Endodermal cell (in vitro differentiated cells): ENCODE measurements at regions not wholly inside any gene's neighbourhood (a gene's known extent, or its start where the extent isn't known, plus 50 kb on each side); places are given as distances from the start of the nearest gene placed in this dataset.
"Not testable (repeated sequence)": the region's sequence is repeated elsewhere in the genome, so short reads cannot be mapped to it uniquely, and the experiment has no call there.

Source experiments
- DNase-seq: peaks from one replicate; pipeline ENCODE4 v3.0.0-alpha.2; 2017
- H3K27ac ChIP-seq: 2 replicates; pipeline ENCODE4 v1.5.1; 2013; ENCODE audit warnings: mild to moderate bottlenecking, low read depth, low read length, moderate library complexity
- H3K27me3 ChIP-seq: 2 replicates; pipeline ENCODE4 v1.6.1; 2013; ENCODE audit warnings: mild to moderate bottlenecking, low read length, moderate library complexity; ENCODE audit not compliant: insufficient read depth, control insufficient read depth, poor library complexity, severe bottlenecking
- H3K36me3 ChIP-seq: 2 replicates; pipeline ENCODE4 v1.7.0; 2013; ENCODE audit warnings: mild to moderate bottlenecking, low read length, moderate library complexity; ENCODE audit not compliant: control insufficient read depth, insufficient read depth
- H3K4me1 ChIP-seq: one replicate; pipeline ENCODE4 v1.7.0; 2013; ENCODE audit warnings: low read length; ENCODE audit not compliant: control insufficient read depth, insufficient read depth
- H3K4me3 ChIP-seq: 2 replicates; pipeline ENCODE4 v1.5.1; 2013; ENCODE audit warnings: mild to moderate bottlenecking, low read length, moderate library complexity
- H3K9ac ChIP-seq: 2 replicates; pipeline ENCODE4 v1.6.1; 2013; ENCODE audit warnings: mild to moderate bottlenecking, low read length, moderate library complexity; ENCODE audit not compliant: poor library complexity, severe bottlenecking; ENCODE audit errors: extremely low read depth
- H3K9me3 ChIP-seq: 2 replicates; pipeline ENCODE4 v1.6.1; 2013; ENCODE audit warnings: mild to moderate bottlenecking, low read length, moderate library complexity; ENCODE audit not compliant: control insufficient read depth
- H3K27ac Mint-ChIP-seq: 2 replicates; pipeline ENCODE4 v1.8.0; 2020; ENCODE audit warnings: mixed read lengths
- H3K27me3 Mint-ChIP-seq: 2 replicates; pipeline ENCODE4 v1.8.0; 2021; ENCODE audit warnings: mild to moderate bottlenecking, mixed read lengths; ENCODE audit not compliant: insufficient read depth
- H3K36me3 Mint-ChIP-seq: 2 replicates; pipeline ENCODE4 v1.8.0; 2020; ENCODE audit warnings: low read depth, mixed read lengths
- H3K4me1 Mint-ChIP-seq: 2 replicates; pipeline ENCODE4 v1.8.0; 2020; ENCODE audit warnings: mixed read lengths
- H3K4me3 Mint-ChIP-seq: 2 replicates; pipeline ENCODE4 v1.8.0; 2020; ENCODE audit warnings: mild to moderate bottlenecking, moderate library complexity, mixed read lengths
- H3K9me3 Mint-ChIP-seq: 2 replicates; pipeline ENCODE4 v1.8.0; 2020; ENCODE audit warnings: mild to moderate bottlenecking, mixed read lengths
- CTCF ChIP-seq: fragments of 200-600 bp; sonication (generic); conservative IDR thresholded peaks from 2 replicates; pipeline ENCODE4 v1.5.0; 2021; ENCODE audit warnings: antibody characterized with exemption, mild to moderate bottlenecking
- WGBS, 2 experiments: methylation state at CpG; one replicate each; pipeline versions ENCODE4 v1.1.5 to v1.1.7; 2013; ENCODE audit warnings: missing lambda C conversion rate in 2 of 2, mixed read lengths in 1 of 2; ENCODE audit not compliant: insufficient coverage in 1 of 2, insufficient read length in 1 of 2; 5-methylcytosine and 5-hydroxymethylcytosine counted together

DNA sequence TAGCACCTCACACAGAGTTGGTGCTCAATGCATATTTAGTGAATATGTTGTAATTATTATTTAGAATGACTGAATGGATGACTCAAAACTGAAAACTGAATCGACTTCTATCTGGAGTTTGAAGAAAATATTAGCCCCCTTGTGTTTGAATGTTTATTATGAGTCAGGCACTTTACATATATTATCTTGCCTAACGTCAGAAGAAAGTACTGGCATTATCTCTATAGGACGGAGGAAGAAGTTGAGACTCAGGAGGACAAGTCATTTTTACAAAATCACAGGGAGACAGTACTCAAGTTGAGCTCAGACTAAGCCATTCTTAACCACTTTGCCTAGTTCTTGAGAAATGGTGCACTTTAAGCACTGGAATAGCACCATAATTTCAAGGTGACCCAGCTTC, 684.0 kb downstream of the UTRN start:
- Histone ChIP-seq H3K36me3 (no peaks in the 10 kb centered on the region), H3K9ac (no peak overlapping the region), H3K27ac (no peak overlapping the region), H3K27me3 (no peaks in the 10 kb centered on the region), H3K9me3 (no peaks in the 10 kb centered on the region), H3K4me1 (no peaks in the 10 kb centered on the region), H3K4me3 (no peak overlapping the region)
- no peak for DNase-seq
- Mint-ChIP-seq H3K36me3 (no peaks in the 10 kb centered on the region), H3K27me3 (no peaks in the 10 kb centered on the region), H3K4me1 (no peaks in the 10 kb centered on the region), H3K9me3 (peaks cover 27% of the 10 kb centered on the region), H3K27ac (no peak overlapping the region), H3K4me3 (no peak overlapping the region)
- WGBS, 2 experiments = 90% methylated on average over 3 of the region's 3 CpGs; no CpG with 5 or more reads in 1 of the 2 experiments
- no peak for TF ChIP-seq CTCF

GRCh38 chr6:144969602-144970272, 684.6 kb downstream of the UTRN start:
- TF ChIP-seq CTCF = no peak
- Histone ChIP-seq H3K36me3 (no peaks in the 10 kb centered on the region), H3K27me3 (no peaks in the 10 kb centered on the region), H3K4me1 (no peaks in the 10 kb centered on the region), H3K9ac (no peak overlapping the region), H3K9me3 (no peaks in the 10 kb centered on the region), H3K27ac (no peak overlapping the region), H3K4me3 (no peak overlapping the region)
- Mint-ChIP-seq H3K9me3 (peaks cover 33% of the 10 kb centered on the region), H3K4me1 (no peaks in the 10 kb centered on the region), H3K27ac (no peak overlapping the region), H3K27me3 (no peaks in the 10 kb centered on the region), H3K36me3 (peaks cover 1% of the 10 kb centered on the region), H3K4me3 (no peak overlapping the region)
- no peak for DNase-seq
- WGBS, 2 experiments = 78 to 82% methylated on average over 5 to 6 of the region's 6 CpGs

DNA sequence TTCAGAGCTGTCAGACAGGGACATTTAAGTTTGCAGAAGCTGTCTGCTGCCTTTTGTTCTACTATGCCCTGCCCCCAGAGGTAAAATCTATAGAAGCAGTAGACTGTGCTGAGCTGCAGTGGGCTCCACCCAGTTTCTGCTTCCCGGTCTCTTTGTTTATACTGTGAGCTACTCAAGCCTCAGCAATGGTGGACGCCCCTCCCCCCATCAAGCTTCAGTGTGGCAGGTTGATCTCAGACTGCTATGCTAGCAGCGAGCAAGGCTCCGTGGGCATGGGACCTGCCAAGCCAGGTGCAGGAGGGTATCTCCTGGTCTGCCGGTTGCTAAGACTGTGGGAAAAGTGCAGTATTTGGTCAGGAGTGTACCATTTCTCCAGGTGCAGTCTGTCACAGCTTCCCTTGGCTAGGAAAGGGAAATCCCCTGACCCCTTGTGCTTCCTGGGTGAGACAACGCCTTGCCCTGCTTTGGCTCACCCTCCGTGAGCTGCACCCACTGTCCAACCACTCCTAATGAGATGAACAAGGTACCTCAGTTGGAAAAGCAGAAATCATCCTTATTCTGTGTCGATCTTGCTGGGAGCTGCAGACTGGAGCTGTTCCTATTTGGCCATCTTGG, 692.2 kb downstream of the UTRN start:
- H3K4me3 Mint-ChIP-seq, H3K27me3 Mint-ChIP-seq, H3K36me3 ChIP-seq, H3K9ac ChIP-seq, H3K27me3 ChIP-seq, H3K4me1 ChIP-seq, H3K4me3 ChIP-seq, H3K36me3 Mint-ChIP-seq: not testable (repeated sequence)
- Histone ChIP-seq H3K27ac (peak overlapping the region; percentile 80), H3K9me3 (peaks cover 12% of the 10 kb centered on the region)
- peaks cover 44% of the 10 kb centered on the region for H3K9me3 Mint-ChIP-seq
- peak overlapping the region; percentile 46 for H3K27ac Mint-ChIP-seq
- peaks cover 20% of the 10 kb centered on the region for H3K4me1 Mint-ChIP-seq
- WGBS, 2 experiments = 61 to 88% methylated on average over 4 to 8 of the region's 8 CpGs
- peak; percentile 89 for DNase-seq
